Right lobe of liver (tissue), 4 donors: ENCODE measurements at regions not wholly inside any gene's neighbourhood (a gene's known extent, or its start where the extent isn't known, plus 50 kb on each side); places are given as distances from the start of the nearest gene placed in this dataset.

Experiments
- CTCF ChIP-seq, 4 donors: fragments of 200-600 bp in 3 of 4; fragments of 450-650 bp in 1 of 4; IDR thresholded peaks; one replicate each; pipeline versions ENCODE4 v1.5.1 to v1.8.0; 2016 to 2022; ENCODE audit warnings: antibody characterized with exemption in 4 of 4, mild to moderate bottlenecking in 2 of 4
- POLR2A ChIP-seq: fragments of 450-650 bp; IDR thresholded peaks from one replicate; pipeline ENCODE4 v1.6.1; 2017; ENCODE audit warnings: antibody characterized with exemption, mild to moderate bottlenecking
- donor health status: DM: no; HTN: no; CAD: no.
- donor health status: DM: no; HTN: no; CAD: no.
- donor health status: DM: no; HTN: yes; CAD: no.

- no peak for TF ChIP-seq CTCF (IDR thresholded peaks at IDR 0.05)
- no peak for TF ChIP-seq POLR2A
These were observed 177.8 kb downstream of the USP12 start for GRCh38 chr13:26993780-26994179.
